HepG2 (cell line): ENCODE measurements at regions not wholly inside any gene's neighbourhood (a gene's known extent, or its start where the extent isn't known, plus 50 kb on each side); places are given as distances from the start of the nearest gene placed in this dataset.

Experiments
- ATAC-seq: fragments of 200-7000 bp; cut with Tn5 transposase; 3 replicates; pipeline ENCODE4 v1.9.1; 2020; ENCODE audit warnings: mild to moderate bottlenecking, moderate library complexity
- BruUV-seq: library from RNA; stranded (reverse); fragments of 400-500 nt; replicated peaks from 2 replicates; lab custom pipeline; 2021; lab: Mats Ljungman, UMichigan
- CTCF ChIA-PET: fragments of 300-600 bp; formaldehyde crosslinking; extraction: SDS; loops from one replicate; lab custom pipeline; 2021; ENCODE audit warnings: low total read pairs, inconsistent platforms, low intra/inter-chr PET ratio; lab: Yijun Ruan, JAX
- POLR2A ChIA-PET: fragments of 350-600 bp; sonication (Branson Sonifier 250); formaldehyde crosslinking; loops from one replicate; lab custom pipeline; 2020; ENCODE audit warnings: antibody characterized with exemption, inconsistent platforms; lab: Yijun Ruan, JAX
- DNase-seq: peaks from one replicate; pipeline ENCODE4 v3.0.0-alpha.2; 2015; ENCODE audit warnings: low spot score
- FAIRE-seq: peaks from 3 replicates; lab custom pipeline; 2011; peaks lifted over from hg19 to GRCh38; lab: Jason Lieb, UNC
- H2AFZ ChIP-seq: one replicate; pipeline ENCODE4 v1.6.1; 2011; ENCODE audit warnings: low read length, inconsistent platforms
- H3K27ac ChIP-seq: fragments of 300-600 bp; 3 replicates; pipeline ENCODE4 v1.8.0; 2011; ENCODE audit warnings: mixed run types, mild to moderate bottlenecking, mixed read lengths, low read length, inconsistent platforms; ENCODE audit not compliant: insufficient read depth; ENCODE audit errors: extremely low read length
- H3K27me3 ChIP-seq, 2 experiments: fragments of 200-600 bp in 1 of 2; 2 replicates in 1 of 2; 3 replicates in 1 of 2; pipeline versions ENCODE4 v1.6.0 to v1.8.0; 2011; ENCODE audit warnings: low read length in 2 of 2, mild to moderate bottlenecking in 2 of 2, moderate library complexity in 2 of 2, inconsistent platforms in 1 of 2; ENCODE audit not compliant: insufficient read depth in 2 of 2, control insufficient read depth in 1 of 2
- H3K36me3 ChIP-seq, 2 experiments: fragments of 200-600 bp in 1 of 2; replicated peaks in 1 of 2; 2 replicates in 1 of 2; 3 replicates in 1 of 2; pipeline versions ENCODE4 v1.5.1 to v1.8.0; 2011; ENCODE audit warnings: low read length in 2 of 2, inconsistent platforms in 1 of 2; ENCODE audit not compliant: insufficient read depth in 2 of 2, control insufficient read depth in 1 of 2
- H3K4me1 ChIP-seq: 2 replicates; pipeline ENCODE4 v1.5.1; 2012; ENCODE audit warnings: low read length, inconsistent platforms; ENCODE audit not compliant: insufficient read depth
- H3K4me2 ChIP-seq: 2 replicates; pipeline ENCODE4 v1.6.0; 2011; ENCODE audit warnings: low read depth, low read length, inconsistent platforms
- H3K4me3 ChIP-seq, 3 experiments: fragments of 200-600 bp in 1 of 3; sonication (generic), shearing (Covaris generic) in 1 of 3; replicated peaks in 1 of 3; 2 replicates each; pipeline ENCODE4 v1.5.1; 2011 to 2016; ENCODE audit warnings: low read length in 3 of 3, inconsistent platforms in 2 of 3, low read depth in 2 of 3, mild to moderate bottlenecking in 2 of 3, control low read depth in 1 of 3, mixed read lengths in 1 of 3; ENCODE audit not compliant: insufficient read depth in 1 of 3
- H3K79me2 ChIP-seq: one replicate; pipeline ENCODE4 v1.6.1; 2011; ENCODE audit warnings: low read length, inconsistent platforms; ENCODE audit not compliant: insufficient read depth
- H3K9ac ChIP-seq: 2 replicates; pipeline ENCODE4 v1.6.0; 2011; ENCODE audit warnings: mild to moderate bottlenecking, low read depth, low read length, inconsistent platforms; ENCODE audit not compliant: insufficient read depth
- H3K9me3 ChIP-seq: 2 replicates; pipeline ENCODE4 v1.5.1; 2012; ENCODE audit warnings: mild to moderate bottlenecking, low read length
- H4K20me1 ChIP-seq: 2 replicates; pipeline ENCODE4 v1.6.0; 2011; ENCODE audit warnings: inconsistent platforms, mild to moderate bottlenecking, low read length, moderate library complexity; ENCODE audit not compliant: insufficient read depth
- AHDC1 ChIP-seq: sonication (generic); formaldehyde crosslinking; IDR thresholded peaks from 2 replicates; pipeline ENCODE4 v1.5.1; 2020; ENCODE audit warnings: mild to moderate bottlenecking, missing genetic modification reagents, borderline replicate concordance
- EED ChIP-seq: sonication (generic); formaldehyde crosslinking; IDR thresholded peaks from 2 replicates; pipeline ENCODE4 v1.5.0; 2020; ENCODE audit warnings: mild to moderate bottlenecking, missing genetic modification reagents
- HDAC6 ChIP-seq: fragments of 200-600 bp; sonication (generic); IDR thresholded peaks from 2 replicates; pipeline ENCODE4 v1.7.0; 2017; ENCODE audit warnings: mild to moderate bottlenecking, antibody characterized with exemption, low read length, low read depth
- HMG20B ChIP-seq: conservative IDR thresholded peaks from 2 replicates; pipeline ENCODE4 v1.6.1; 2016; ENCODE audit warnings: missing genetic modification reagents, missing compliant biosample characterization
- RCOR2 ChIP-seq: IDR thresholded peaks from 2 replicates; pipeline ENCODE4 v1.6.1; 2016; ENCODE audit warnings: missing biosample characterization, missing genetic modification reagents
- TCF7L2 ChIP-seq: IDR thresholded peaks from 2 replicates; pipeline ENCODE4 v1.6.1; 2011; ENCODE audit warnings: mild to moderate bottlenecking, low read depth, low read length, moderate library complexity
- UBTF ChIP-seq: sonication (generic); formaldehyde crosslinking; IDR thresholded peaks from 2 replicates; pipeline ENCODE4 v1.4.0; 2020; ENCODE audit warnings: mild to moderate bottlenecking, missing genetic modification reagents
- ZNF264 ChIP-seq: sonication (generic); formaldehyde crosslinking; IDR thresholded peaks from 2 replicates; pipeline ENCODE4 v1.4.0; 2020; ENCODE audit warnings: missing genetic modification reagents
- ZSCAN22 ChIP-seq: sonication (generic); formaldehyde crosslinking; IDR thresholded peaks from 2 replicates; pipeline ENCODE4 v1.4.0; 2020; ENCODE audit warnings: mild to moderate bottlenecking, missing genetic modification reagents
- WGBS: methylation state at CpG from one replicate; pipeline ENCODE4 v1.1.6; 2017; ENCODE audit warnings: low lambda C conversion rate; 5-methylcytosine and 5-hydroxymethylcytosine counted together
- in situ Hi-C: cut with HindIII; loops from 2 replicates; pipeline ENCODE4 v1.10.0; 2017; ENCODE audit warnings: low pct_unique_long_range_greater_than_20kb; ENCODE audit not compliant: extremely low pct_ligation_motif_present
- intact Hi-C: fragments of 100-400 bp; cut with micrococcal nuclease; formaldehyde crosslinking; loops from one replicate; pipeline ENCODE4 v1.10.0; 2022; ENCODE audit not compliant: unreplicated experiment

GRCh38 chr3:95351158-95351557 is 1288.3 kb downstream of the NSUN3 start (continued):
- TF ChIP-seq RCOR2 (CRISPR knock-in tag) = no peak
- no peak for TF ChIP-seq EED (CRISPR knock-in tag)

- BruUV-seq = no TSS peak
Measured at GRCh38 chr3:95352471-95352870, 1289.6 kb downstream of the NSUN3 start.

More at GRCh38 chr3:95352471-95352870, 1289.6 kb downstream of the NSUN3 start:
- H3K4me3 ChIP-seq = no peak overlapping the region
- H3K27me3 ChIP-seq = no peaks in the 10 kb centered on the region
- no peak overlapping the region for H3K4me2 ChIP-seq
- H4K20me1 ChIP-seq = no peaks in the 10 kb centered on the region
- 0% methylated on average over 1 of the region's 1 CpG for WGBS
- ChIA-PET CTCF (no interaction called here), POLR2A (no interaction called here)
- FAIRE-seq (no peak), ATAC-seq (no peak)
- H3K79me2 ChIP-seq = no peaks in the 10 kb centered on the region
- no peaks in the 10 kb centered on the region for H3K9me3 ChIP-seq
- H3K27ac ChIP-seq = no peak overlapping the region
- in situ Hi-C loops = no loop called here
- H3K9ac ChIP-seq = no peak overlapping the region
- H3K4me1 ChIP-seq = 0 out of 2 replicates have a peak, but pooled peaks cover 9% of the 10 kb centered on the region
- no peak overlapping the region for H2AFZ ChIP-seq
- TF ChIP-seq HDAC6 = no peak
- TF ChIP-seq ZSCAN22 (CRISPR knock-in tag) = no peak
- TF ChIP-seq HMG20B = no peak
- TF ChIP-seq UBTF (CRISPR knock-in tag) = no peak
- TF ChIP-seq TCF7L2 = no peak
- TF ChIP-seq ZNF264 (CRISPR knock-in tag) = no peak
- no peak for TF ChIP-seq AHDC1 (CRISPR knock-in tag)
- TF ChIP-seq, all 625 proteins: peak for 0
- intact Hi-C loops = no loop called here
- H3K36me3 ChIP-seq = no peaks in the 10 kb centered on the region
- no peak for DNase-seq
